ENCODE measurements at regions not wholly inside any gene's neighbourhood (a gene's known extent, or its start where the extent isn't known, plus 50 kb on each side); places are given as distances from the start of the nearest gene placed in this dataset.
"Not testable (repeated sequence)": the region's sequence is repeated elsewhere in the genome, so short reads cannot be mapped to it uniquely, and the experiment has no call there.

DNA sequence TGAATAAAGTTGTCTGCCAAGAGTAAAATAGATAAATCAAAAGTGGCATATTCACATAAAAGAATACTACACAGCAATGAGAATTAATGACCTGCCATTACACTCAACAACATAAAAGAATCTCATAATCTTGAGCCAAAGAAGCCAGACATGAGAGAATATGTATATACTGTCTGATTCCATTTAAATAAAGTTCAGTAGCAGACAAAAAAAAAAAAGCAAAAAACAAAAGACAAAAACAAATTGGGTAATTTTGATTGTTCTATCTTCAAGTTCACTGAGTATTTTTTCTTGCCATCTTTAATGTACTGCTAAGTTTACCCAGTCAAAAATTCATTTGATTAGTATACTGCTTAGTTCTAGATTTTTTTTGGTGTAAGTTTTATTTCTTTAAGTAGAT is 87.9 kb upstream of the TRPC7 start:
- no peak for DNase-seq

DNA sequence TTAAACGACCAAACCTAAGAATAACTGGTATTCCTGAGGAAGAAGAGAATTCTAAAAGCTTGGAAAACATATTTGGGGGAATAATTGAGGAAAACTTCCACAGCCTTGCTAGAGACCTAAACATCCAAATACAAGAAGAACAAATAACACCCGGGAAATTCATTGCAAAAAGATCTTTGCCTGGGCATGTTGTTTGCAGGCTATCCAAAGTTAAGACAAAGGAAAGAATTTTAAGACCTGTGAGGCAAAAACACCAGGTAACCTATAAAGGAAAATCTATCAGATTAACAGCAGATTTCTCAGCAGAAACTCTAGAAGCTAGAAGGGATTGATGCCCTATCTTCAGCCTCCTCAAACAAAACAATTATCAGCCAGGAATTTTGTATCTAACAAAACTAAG is 82.2 kb upstream of the TRPC7 start:
- DNase-seq, result not testable (repeated sequence)

DNA sequence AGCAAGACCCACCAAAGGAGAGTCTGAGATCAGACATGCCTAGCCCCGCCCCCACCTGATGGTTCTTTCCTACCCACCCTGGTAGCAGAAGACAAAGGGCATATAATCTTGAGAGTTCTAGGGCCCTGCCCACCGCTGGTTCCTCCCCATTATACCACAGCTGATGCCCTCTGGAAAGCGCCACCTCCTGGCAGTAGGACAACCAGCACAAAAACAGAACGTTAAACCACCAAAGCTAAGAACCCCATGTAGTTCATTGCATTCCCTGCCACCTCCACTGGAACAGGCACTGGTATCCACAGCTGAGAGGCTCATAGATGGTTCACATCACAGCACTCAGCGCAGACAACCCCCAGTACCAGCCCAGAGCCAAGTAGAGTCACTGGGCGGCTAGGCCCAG is 81.2 kb upstream of the TRPC7 start:
- no peak for DNase-seq

DNA sequence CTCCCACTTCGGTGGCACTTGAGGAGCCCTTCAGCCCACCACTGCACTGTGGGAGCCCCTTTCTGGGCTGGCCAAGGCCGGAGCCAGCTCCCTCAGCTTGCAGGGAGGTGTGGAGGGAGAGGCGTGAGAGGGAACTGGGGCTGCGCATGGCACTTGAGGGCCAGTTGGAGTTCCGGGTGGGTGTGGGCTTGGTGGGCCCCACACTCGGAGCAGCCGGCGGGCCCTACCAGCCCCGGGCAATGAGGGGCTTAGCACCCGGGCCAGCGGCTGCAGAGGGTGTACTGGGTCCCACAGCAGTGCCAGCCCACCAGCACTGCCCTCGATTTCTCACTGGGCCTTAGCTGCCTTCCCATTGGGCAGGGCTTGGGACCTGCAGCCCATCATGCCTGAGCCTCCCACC is 78.8 kb upstream of the TRPC7 start:
- DNase-seq, result not testable (repeated sequence)

DNA sequence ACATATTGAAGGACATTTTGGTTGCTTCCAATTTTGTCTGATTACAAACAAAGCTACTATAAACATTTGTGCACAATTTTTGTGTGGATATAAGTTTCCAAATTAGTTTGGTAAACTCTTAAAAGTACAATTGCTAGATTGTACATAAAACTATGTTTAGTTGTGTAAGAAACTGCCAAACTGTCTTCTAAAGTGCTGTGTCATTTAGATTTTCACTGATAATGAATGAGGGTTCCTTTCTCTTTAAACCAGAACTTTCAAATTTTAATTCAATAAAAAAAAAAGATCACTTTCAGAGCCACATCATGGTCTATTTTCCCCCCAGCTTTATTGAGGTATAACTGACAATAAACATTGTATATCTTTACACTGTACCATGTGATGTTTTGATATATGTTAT is 74.0 kb upstream of the TRPC7 start:
- DNase-seq, result no peak

DNA sequence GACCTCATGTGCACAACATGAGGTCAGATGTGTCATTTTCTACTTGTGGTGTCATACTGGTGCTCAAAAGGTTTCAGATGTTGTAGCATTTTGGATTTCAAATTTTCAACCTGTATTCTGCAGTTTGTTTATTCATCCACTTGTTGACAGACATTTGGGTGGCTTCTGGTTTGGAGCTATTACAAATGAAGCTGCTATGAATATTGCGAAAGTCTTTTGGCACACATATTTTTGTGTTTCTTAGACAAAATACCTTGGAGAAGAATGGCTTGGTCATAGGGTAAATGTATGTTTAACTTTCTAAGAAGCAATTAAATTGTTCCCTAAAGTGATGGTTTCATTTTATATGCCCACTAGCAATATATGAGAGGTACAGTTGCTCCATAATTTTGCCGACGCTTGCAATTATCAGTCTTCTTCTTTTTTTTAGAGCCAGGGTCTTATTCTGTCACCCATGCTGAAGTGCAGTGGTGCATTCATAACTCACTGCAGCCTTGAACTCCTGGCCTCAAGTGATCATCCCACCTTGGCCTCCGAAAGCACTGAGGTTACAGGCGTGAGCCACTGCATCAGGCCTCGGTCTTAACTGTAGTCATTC is 70.7 kb upstream of the TRPC7 start:
- no peak for DNase-seq

DNA sequence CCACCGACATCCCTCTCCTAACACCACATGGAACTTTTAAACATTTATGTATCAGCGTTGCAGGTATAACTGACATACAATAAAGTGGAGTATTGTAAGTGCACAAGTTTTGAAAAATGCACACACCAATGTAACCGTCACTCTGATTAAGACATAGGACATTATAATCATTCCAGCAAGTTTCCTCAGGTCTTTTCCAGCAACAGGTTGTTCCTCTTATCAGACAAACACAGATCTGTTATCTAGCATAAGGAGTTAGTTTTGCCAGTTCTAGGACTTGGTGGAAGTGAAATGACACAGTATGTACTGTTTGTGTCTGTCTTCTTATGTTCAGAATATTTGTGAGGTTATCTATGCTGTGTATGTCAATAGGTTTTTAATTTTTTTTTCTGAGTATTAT is 69.5 kb upstream of the TRPC7 start:
- no peak for DNase-seq

DNA sequence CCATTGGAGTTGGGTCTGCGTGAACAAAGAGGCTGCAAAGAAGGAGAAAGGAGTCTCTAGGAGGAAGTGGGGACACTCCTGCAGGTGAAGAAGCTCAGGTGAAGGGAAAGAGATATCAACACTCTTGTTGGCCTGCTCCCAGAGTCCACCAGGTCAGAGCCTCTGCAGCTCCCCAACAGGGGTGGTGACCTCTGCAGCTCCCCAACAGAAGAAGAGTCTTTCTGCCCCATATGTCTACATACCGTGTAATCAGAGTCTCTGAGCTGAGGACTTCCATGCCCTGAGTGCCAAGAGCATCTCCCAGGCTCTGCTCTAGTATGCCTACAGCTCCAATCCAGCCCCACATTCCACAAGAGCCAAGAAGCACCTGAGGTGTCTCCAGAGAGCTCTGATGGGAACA is 67.4 kb upstream of the TRPC7 start:
- no peak for DNase-seq

DNA sequence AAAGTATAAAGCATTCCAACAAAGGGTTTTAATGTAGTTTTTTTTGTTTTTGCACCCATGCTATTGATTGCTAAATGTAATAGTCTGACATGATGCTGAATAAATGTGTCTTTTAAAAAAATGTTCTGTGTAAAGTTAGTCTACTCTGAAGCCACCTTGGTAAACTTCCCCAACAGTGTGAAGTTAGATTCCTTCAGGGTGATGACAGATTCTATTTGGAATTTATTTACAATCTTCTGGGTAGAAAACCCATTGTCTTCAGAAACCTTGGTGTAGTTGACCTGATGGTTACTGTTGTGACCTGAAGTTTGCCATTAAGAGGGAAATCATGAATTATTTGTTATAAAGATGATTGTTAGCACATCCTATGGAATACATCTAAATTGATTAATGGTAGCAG is 64.7 kb upstream of the TRPC7 start:
- no peak for DNase-seq

DNA sequence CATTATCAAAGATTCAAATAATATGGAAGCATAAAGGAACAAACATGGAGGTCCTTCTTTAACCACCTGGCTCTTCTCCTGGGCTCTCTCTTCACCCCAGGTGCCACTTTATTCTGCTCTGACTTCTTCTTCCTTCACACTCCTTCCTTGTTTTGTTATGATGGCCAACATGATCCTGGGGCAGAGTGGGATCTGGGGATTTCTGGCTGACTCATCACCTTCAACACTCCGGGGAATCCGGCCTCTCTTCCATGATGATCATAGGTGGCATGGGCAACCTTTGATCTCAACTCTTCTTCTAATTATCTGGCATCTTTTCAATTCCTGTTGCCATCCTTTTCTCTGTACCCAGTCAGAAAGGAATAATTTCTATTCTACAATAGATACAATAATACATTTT is 62.1 kb upstream of the TRPC7 start:
- DNase-seq, result no peak

DNA sequence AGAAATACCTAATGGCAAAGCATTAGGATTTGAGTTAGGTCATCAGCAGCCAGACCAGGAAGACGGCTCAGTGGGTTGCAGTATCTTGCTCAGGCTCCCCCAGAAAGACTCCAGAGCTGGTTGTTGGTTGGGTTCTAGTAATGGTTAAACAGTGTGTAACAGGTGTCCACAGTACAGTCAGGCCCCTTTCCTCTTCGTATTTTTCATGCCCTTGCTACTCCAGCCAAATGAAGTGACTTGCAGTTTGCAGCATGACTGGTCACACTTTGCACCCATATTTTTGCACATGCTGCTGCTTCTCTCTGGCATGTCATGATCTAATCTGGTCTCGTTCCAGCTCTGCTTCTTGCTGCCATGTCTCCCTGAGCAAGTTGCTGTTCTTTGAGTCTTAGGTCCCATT is 60.6 kb upstream of the TRPC7 start:
- no peak for DNase-seq

DNA sequence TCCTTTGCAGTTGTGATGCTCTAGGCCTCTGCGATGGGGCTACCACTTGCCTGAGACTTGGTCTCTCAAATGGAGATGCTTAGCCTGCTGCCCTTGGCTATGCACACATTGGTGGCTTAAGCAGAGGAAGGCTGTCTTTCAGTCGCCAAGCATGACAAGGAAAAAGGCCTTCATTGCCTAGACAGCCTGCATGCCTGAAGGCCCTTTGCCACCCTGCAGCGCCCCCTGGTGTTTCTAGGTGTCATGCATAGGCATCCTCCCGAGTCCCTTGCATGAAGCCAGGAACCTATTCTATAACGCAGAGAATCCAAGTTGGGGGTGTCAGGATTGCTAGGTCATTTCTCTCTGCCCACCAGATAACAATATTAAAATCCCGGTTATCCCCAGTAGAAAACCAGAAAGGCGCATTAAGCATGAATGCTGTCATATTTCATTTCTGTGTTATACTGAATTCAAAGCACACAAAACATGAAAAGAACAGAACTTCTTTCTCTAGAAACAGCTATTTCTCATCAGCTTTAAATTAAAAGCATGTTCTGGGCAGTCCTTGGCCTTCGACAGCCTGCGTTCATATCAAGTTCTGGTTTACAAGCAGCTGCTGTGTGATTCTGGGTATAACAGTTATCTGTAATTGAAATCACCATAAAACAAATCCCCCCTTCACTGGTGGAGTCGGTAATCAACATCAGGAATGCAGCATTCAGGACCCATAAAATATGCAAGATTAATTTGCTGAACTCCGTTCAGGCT is 59.7 kb upstream of the TRPC7 start:
- peak; percentile 20 for DNase-seq

DNA sequence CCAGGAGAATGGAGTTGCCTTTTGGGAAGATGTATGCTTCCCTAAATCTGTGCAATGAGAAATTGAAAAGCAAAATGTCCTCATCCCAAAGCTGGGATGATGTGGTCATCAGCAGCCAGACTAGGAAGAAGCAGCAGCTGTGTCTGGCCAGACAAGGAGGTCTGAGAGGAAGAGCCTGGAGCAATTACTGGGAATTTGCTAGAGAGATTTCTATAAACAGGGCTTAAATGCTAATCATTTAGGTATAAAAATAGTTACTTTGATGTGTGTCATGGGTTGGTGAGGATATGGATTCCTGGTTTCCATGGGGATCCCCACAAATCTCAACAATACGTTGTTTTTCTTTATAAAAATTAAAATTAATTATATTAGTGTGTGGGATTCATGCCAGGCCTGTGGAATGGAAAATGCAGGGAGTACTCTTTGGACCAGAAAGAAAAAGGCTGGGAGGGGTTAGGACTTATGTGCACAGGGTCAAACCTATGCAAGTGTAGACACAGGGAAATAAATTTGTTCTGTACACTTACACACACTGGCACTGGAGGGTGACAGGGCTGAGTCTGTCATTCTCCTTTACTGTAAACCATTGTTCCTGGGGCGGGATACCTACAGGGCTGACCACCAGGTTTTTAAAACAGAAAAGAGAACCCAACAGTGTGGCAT is 58.7 kb upstream of the TRPC7 start:
- DNase-seq, result no peak

DNA sequence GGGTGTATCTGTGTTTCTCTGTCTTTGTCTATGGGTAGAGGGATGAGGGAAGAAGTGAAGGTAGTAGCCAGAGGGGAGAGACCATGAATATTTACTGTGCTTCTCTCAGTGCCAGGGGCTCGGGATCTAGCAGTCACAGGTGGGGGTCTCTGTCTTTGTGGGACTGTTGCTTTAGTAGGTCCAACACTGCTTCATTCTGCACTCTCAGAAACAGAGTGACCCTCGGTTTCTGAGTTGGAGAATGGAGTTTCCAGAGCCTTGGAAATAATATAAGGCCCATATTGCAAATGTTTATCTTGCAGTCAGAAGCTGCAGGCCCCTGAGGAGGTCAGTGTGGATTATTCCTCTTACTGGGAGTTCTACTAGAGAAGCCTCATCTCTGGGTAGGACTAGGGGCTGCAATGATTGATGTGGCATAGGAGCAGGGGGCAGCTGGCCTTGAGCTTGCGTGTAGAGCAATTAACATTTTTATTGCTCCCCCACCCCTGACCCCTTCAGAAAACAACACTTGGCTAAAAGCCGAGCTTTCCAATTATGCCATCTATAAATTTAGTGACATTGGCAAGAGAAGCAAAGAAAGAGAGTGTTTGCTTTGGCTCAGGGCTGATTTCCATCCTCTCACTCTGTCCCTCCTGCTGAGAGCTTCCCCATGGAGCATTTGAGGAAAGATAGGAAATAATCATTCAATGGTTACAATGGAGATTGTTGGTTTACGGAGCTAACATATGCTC is 55.0 kb upstream of the TRPC7 start:
- DNase-seq, result no peak

DNA sequence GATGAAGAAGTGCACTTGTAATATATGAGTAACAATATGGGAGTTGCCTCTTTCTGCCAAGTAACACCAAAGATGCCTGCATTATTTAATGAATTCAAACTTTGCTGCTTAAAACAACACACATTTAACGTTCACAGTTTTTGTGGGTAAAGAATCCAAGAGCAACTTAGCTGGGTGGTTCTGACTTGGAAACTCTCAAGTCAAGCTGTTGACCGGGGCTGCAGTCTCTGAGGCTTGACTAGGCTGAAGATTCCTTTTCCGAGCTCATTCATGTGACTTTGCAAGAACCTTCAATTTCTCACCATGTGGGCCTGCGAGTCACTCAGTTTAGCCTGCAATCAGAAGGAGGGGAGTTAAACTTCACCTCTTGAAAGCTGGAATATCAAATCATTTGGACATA is 53.0 kb upstream of the TRPC7 start:
- no peak for DNase-seq

Data from NCI-H226 (cell line).